Uterus (tissue), 3 donors: ENCODE measurements at regions not wholly inside any gene's neighbourhood (a gene's known extent, or its start where the extent isn't known, plus 50 kb on each side); places are given as distances from the start of the nearest gene placed in this dataset.
"Not testable (repeated sequence)": the region's sequence is repeated elsewhere in the genome, so short reads cannot be mapped to it uniquely, and the experiment has no call there.

ENCODE experiments used
- DNase-seq, 2 donors: peaks; one replicate each; pipeline ENCODE4 v3.0.0-alpha.2; 2019 to 2020
- H3K27ac ChIP-seq, 2 donors: fragments of 200-600 bp; sonication (generic); 1 replicate in 1 of 2; 2 replicates in 1 of 2; pipeline ENCODE4 v1.5.1; 2016 to 2018
- H3K27me3 ChIP-seq, 2 donors: fragments of 200-600 bp; sonication (generic); one replicate each; pipeline ENCODE4 v1.5.1; 2018 to 2019; ENCODE audit warnings: control low read depth in 1 of 2
- H3K36me3 ChIP-seq, 2 donors: fragments of 200-600 bp; sonication (generic); one replicate each; pipeline ENCODE4 v1.5.1; 2019; ENCODE audit warnings: control low read depth in 1 of 2
- H3K4me1 ChIP-seq, 2 donors: fragments of 200-600 bp; sonication (generic); one replicate each; pipeline ENCODE4 v1.5.1; 2018 to 2019; ENCODE audit warnings: control low read depth in 1 of 2
- H3K4me3 ChIP-seq, 2 donors: fragments of 200-600 bp; sonication (generic); 1 replicate in 1 of 2; 2 replicates in 1 of 2; pipeline ENCODE4 v1.5.1; 2018 to 2019; ENCODE audit warnings: mild to moderate bottlenecking in 1 of 2
- H3K9me3 ChIP-seq, 2 donors: fragments of 200-600 bp; sonication (generic); one replicate each; pipeline ENCODE4 v1.5.1; 2019; ENCODE audit warnings: control low read depth in 1 of 2
- POLR2A ChIP-seq, 2 donors: fragments of 450-650 bp; IDR thresholded peaks; one replicate each; pipeline ENCODE4 v1.6.1; 2016; ENCODE audit warnings: antibody characterized with exemption in 2 of 2, mild to moderate bottlenecking in 1 of 2, moderate library complexity in 1 of 2
- intact Hi-C: fragments of 100-400 bp; cut with DNase I; formaldehyde crosslinking; loops from one replicate; pipeline ENCODE4 v1.15.1; 2023; ENCODE audit warnings: low total_unique reads
- TF ChIP-seq, protein P1 (sequence below), 4 experiments: fragments of 200-600 bp in 2 of 4; fragments of 450-650 bp in 2 of 4; sonication (generic) in 2 of 4; IDR thresholded peaks; one replicate each; pipeline ENCODE4 v1.5.1; 2016 to 2019; ENCODE audit warnings: antibody characterized with exemption in 4 of 4, mild to moderate bottlenecking in 2 of 4, moderate library complexity in 1 of 4
- donor health status: DM: yes; HTN: yes; CAD: no.

DNA sequence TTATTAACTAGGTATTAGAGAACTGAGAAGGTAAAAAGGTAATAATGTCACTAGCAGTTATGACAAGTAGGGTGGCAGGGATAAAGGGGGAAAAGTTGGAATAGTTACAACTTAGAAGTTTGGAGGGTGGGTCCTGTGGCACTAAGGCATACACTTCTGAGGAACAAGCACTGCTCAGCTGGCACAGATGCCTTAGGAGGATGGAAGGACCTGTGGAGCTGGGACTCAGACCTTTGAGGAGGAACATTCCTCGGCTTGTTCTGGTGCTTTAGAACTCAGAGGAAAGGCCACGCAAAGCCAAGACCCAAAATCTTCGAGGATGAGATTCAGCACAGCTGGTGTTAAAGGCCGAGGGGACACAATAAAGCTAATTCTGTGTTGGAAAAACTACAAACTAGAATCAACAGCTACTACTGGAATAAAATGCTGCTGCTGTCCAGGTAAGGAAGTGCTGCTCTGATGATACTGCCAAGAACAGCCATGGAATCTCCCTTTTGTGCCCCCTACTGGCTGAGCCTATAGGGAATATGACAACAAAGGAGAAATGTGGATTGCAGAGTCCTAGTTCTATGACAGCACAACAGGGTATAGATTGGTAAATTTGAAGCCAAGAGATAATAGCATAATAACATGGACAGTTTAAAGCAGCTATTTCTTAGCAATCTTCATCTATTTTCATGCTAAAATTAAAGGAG is 126.7 kb downstream of the SLC25A46 start:
- intact Hi-C loops = no loop called here
- DNase-seq = no peak

DNA sequence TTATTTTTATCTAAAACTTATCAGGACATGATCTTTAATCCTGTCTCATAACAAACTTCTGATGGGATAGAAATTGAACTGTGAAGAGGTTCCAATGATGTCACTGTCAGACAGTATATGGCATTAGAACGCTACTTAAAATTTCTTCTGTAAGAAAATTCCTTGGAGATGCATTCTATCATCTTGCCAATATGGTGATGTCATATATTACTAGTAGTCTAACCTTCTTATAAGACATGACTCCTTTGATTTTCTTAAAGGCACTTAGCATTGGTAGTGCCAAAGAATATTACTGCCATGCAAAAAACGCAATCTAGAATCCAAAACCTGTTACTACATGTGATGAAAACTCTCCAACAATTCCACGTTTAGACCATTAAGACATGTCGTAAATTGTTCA is 131.1 kb downstream of the SLC25A46 start:
- no peak overlapping the region for H3K4me3 ChIP-seq
- H3K9me3 ChIP-seq = no peaks in the 10 kb centered on the region
- H3K27me3 ChIP-seq = no peaks in the 10 kb centered on the region
- H3K36me3 ChIP-seq = no peaks in the 10 kb centered on the region
- H3K4me1 ChIP-seq = no peaks in the 10 kb centered on the region
- intact Hi-C loops = no loop called here
- TF ChIP-seq, protein P1, sequence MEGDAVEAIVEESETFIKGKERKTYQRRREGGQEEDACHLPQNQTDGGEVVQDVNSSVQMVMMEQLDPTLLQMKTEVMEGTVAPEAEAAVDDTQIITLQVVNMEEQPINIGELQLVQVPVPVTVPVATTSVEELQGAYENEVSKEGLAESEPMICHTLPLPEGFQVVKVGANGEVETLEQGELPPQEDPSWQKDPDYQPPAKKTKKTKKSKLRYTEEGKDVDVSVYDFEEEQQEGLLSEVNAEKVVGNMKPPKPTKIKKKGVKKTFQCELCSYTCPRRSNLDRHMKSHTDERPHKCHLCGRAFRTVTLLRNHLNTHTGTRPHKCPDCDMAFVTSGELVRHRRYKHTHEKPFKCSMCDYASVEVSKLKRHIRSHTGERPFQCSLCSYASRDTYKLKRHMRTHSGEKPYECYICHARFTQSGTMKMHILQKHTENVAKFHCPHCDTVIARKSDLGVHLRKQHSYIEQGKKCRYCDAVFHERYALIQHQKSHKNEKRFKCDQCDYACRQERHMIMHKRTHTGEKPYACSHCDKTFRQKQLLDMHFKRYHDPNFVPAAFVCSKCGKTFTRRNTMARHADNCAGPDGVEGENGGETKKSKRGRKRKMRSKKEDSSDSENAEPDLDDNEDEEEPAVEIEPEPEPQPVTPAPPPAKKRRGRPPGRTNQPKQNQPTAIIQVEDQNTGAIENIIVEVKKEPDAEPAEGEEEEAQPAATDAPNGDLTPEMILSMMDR (IDR thresholded peaks at IDR 0.05) = no peak
- TF ChIP-seq POLR2A (IDR thresholded peaks at IDR 0.05) = no peak
- no peak overlapping the region for H3K27ac ChIP-seq
- no peak for DNase-seq

More for the DNA sequence above, 126.7 kb downstream of the SLC25A46 start:
- H3K27me3 ChIP-seq = no peaks in the 10 kb centered on the region
- TF ChIP-seq, protein P1 (IDR thresholded peaks at IDR 0.05) = no peak
- TF ChIP-seq POLR2A (IDR thresholded peaks at IDR 0.05) = no peak
- H3K36me3 ChIP-seq = no peaks in the 10 kb centered on the region
- no peak overlapping the region for H3K27ac ChIP-seq
- H3K9me3 ChIP-seq = no peaks in the 10 kb centered on the region
- no peaks in the 10 kb centered on the region for H3K4me1 ChIP-seq
- H3K4me3 ChIP-seq = no peak overlapping the region

DNA sequence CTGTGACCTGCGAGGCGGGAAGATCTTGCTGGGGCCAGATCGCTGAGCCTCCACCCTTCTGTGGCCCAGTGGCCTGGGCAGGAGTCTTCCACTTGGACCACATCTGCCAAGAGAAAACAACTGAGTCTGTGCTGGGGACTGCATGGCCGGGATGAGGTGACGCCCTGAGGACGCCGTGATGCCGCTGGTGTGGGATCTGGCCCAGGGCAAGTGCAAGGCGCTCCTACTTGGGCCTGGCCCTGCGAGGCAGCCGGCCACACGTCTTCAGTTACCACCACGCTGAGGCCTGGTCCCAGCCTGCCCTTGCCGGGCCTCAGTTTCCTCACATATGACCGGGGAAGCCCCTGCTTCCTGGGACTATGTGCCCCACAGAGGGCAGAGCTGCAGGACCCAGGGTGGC is 133.4 kb downstream of the SLC25A46 start:
- H3K36me3 ChIP-seq = no peaks in the 10 kb centered on the region
- DNase-seq = no peak
- no peaks in the 10 kb centered on the region for H3K9me3 ChIP-seq
- no peaks in the 10 kb centered on the region for H3K27me3 ChIP-seq
- intact Hi-C loops = no loop called here
- TF ChIP-seq, protein P1 (IDR thresholded peaks at IDR 0.05) = no peak
- no peak for TF ChIP-seq POLR2A (IDR thresholded peaks at IDR 0.05)
- H3K4me3 ChIP-seq = no peak overlapping the region
- H3K27ac ChIP-seq = no peak overlapping the region
- H3K4me1 ChIP-seq = no peaks in the 10 kb centered on the region

- TF ChIP-seq POLR2A (IDR thresholded peaks at IDR 0.05) = no peak
- TF ChIP-seq, protein P1 (IDR thresholded peaks at IDR 0.05) = no peak
- Histone ChIP-seq H3K9me3 (no peaks in the 10 kb centered on the region), H3K4me1 (no peaks in the 10 kb centered on the region), H3K27me3 (no peaks in the 10 kb centered on the region), H3K27ac (no peak overlapping the region), H3K36me3 (no peaks in the 10 kb centered on the region), H3K4me3 (no peak overlapping the region)
- DNase-seq = no peak
- intact Hi-C loops = no loop called here
These were observed 134.2 kb downstream of the SLC25A46 start for GRCh38 chr5:110872963-110873362.

DNA sequence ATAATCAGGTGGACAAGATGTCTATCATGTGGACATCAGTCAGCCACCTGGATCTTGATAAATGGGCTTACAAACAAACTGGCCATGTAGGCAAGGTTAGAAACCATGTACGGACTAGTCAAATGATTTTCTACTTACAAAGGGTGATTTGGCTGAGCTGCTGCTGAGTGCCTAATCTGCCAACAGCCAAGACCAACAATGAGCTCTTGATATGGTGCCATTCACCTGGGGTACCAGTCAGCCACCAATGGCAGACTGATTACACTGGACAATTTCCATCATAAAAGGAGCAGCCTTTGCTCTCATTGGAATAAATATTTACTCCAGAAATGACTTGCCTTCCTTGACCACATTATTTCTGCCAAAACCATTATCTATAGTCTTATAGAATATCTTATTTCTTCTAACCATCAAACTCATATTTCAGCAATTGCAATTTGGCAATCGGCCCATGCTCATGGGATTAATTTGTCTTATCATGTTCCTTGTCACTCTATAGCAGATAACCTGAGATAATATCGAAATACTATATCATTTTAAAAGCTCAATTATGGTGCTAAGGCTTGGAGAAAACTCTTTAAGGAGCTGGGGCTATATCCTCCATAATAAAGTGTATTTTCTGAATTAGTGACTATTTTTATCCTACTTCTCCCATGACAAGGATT is 135.1 kb downstream of the SLC25A46 start:
- TF ChIP-seq, protein P1 (IDR thresholded peaks at IDR 0.05) = no peak
- no peak for TF ChIP-seq POLR2A (IDR thresholded peaks at IDR 0.05)
- DNase-seq = no peak
- Histone ChIP-seq H3K4me1 (no peaks in the 10 kb centered on the region), H3K36me3 (no peaks in the 10 kb centered on the region), H3K27me3 (no peaks in the 10 kb centered on the region), H3K27ac (no peak overlapping the region), H3K4me3 (no peak overlapping the region), H3K9me3 (no peaks in the 10 kb centered on the region)
- intact Hi-C loops = no loop called here

DNA sequence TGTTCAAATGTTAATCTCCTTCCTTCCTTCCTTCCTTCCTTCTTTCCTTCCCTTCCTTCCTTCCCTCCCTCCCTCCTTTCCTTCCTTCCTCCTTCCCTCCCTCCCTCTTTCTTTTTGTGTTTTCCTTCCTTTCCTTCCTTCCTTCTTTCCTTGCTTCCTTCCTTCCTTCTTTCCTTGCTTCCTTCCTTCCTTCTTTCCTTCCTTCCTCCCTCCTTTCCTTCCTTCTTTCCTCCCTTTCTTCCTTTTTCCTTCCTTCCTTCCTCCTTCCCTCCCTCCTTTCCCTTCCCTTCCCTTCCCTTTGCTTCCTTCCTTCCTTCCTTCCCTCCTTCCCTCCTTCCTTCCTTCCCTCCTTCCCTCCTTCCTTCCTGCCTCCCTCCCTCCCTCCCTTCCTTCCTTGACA is 136.3 kb downstream of the SLC25A46 start:
- H3K27me3 ChIP-seq, H3K9me3 ChIP-seq, H3K36me3 ChIP-seq, H3K4me1 ChIP-seq, DNase-seq, intact Hi-C loops, H3K27ac ChIP-seq, H3K4me3 ChIP-seq: not testable (repeated sequence)
